ENCODE measurements at regions not wholly inside any gene's neighbourhood (a gene's known extent, or its start where the extent isn't known, plus 50 kb on each side); places are given as distances from the start of the nearest gene placed in this dataset.

GRCh38 chr4:43399726-43400125 lies 507.2 kb downstream of the GRXCR1 start:
- no peaks in the 10 kb centered on the region for H3K27me3 ChIP-seq (ENCODE audit: control insufficient read depth, insufficient read depth, low read length)
- no peaks in the 10 kb centered on the region; the same call in 1 of the 2 replicates for H3K9me3 ChIP-seq (ENCODE audit: control insufficient read depth, insufficient read depth, low read length)
- H3K4me3 ChIP-seq (ENCODE audit: low read depth, low read length): no peak overlapping the region
- H3K27ac ChIP-seq (ENCODE audit: low read depth, low read length): no peak overlapping the region
- DNase-seq (ENCODE audit: low read depth, low spot score): no peak
- TF ChIP-seq CTCF (IDR thresholded peaks at IDR 0.05; ENCODE audit: low read depth, low read length): no peak
- ChIA-PET CTCF (no interaction called here), POLR2A (no interaction called here)

GRCh38 chr4:43402393-43402792 lies 509.9 kb downstream of the GRXCR1 start:
- CTCF ChIA-PET: interaction anchor here (0.6 kb wide), 1 partner anchor 79 kb away, joined by 4 read pairs; no protein-coding TSS in a partner anchor
- Histone ChIP-seq H3K27ac (ENCODE audit: low read depth, low read length) (no peak overlapping the region), H3K9me3 (ENCODE audit: control insufficient read depth, insufficient read depth, low read length) (peaks cover 8% of the 10 kb centered on the region; the same call in 1 of the 2 replicates), H3K4me3 (ENCODE audit: low read depth, low read length) (no peak overlapping the region), H3K27me3 (ENCODE audit: control insufficient read depth, insufficient read depth, low read length) (no peaks in the 10 kb centered on the region)
- TF ChIP-seq CTCF (IDR thresholded peaks at IDR 0.05; ENCODE audit: low read depth, low read length): no peak
- POLR2A ChIA-PET: no interaction called here
- no peak for DNase-seq (ENCODE audit: low read depth, low spot score)

- ChIA-PET CTCF (no interaction called here), POLR2A (no interaction called here)
- H3K27ac ChIP-seq (ENCODE audit: low read depth, low read length): no peak overlapping the region
- TF ChIP-seq CTCF (IDR thresholded peaks at IDR 0.05; ENCODE audit: low read depth, low read length): no peak
- H3K4me3 ChIP-seq (ENCODE audit: low read depth, low read length): no peak overlapping the region
- no peak for DNase-seq (ENCODE audit: low read depth, low spot score)
- H3K9me3 ChIP-seq (ENCODE audit: control insufficient read depth, insufficient read depth, low read length): peaks cover 16% of the 10 kb centered on the region
- H3K27me3 ChIP-seq (ENCODE audit: control insufficient read depth, insufficient read depth, low read length): no peaks in the 10 kb centered on the region
Measured at GRCh38 chr4:43410636-43411035, 518.1 kb downstream of the GRXCR1 start.

- no peak overlapping the region for H3K27ac ChIP-seq (ENCODE audit: low read depth, low read length)
- H3K9me3 ChIP-seq (ENCODE audit: control insufficient read depth, insufficient read depth, low read length): peaks cover 16% of the 10 kb centered on the region
- ChIA-PET POLR2A (no interaction called here), CTCF (no interaction called here)
- no peak overlapping the region for H3K4me3 ChIP-seq (ENCODE audit: low read depth, low read length)
- DNase-seq (ENCODE audit: low read depth, low spot score): peak; percentile 51
- TF ChIP-seq CTCF (IDR thresholded peaks at IDR 0.05; ENCODE audit: low read depth, low read length): no peak
- no peaks in the 10 kb centered on the region for H3K27me3 ChIP-seq (ENCODE audit: control insufficient read depth, insufficient read depth, low read length)
Measured at GRCh38 chr4:43411226-43411625, 518.7 kb downstream of the GRXCR1 start.

GRCh38 chr4:43423276-43423675 lies 530.8 kb downstream of the GRXCR1 start:
- POLR2A ChIA-PET: no interaction called here
- CTCF ChIA-PET: no interaction called here
- DNase-seq (ENCODE audit: low read depth, low spot score): no peak
- Histone ChIP-seq H3K27ac (ENCODE audit: low read depth, low read length) (no peak overlapping the region), H3K9me3 (ENCODE audit: control insufficient read depth, insufficient read depth, low read length) (peaks cover 4% of the 10 kb centered on the region; the same call in 1 of the 2 replicates), H3K4me3 (ENCODE audit: low read depth, low read length) (no peak overlapping the region), H3K27me3 (ENCODE audit: control insufficient read depth, insufficient read depth, low read length) (no peaks in the 10 kb centered on the region)
- no peak for TF ChIP-seq CTCF (IDR thresholded peaks at IDR 0.05; ENCODE audit: low read depth, low read length)
